ENCODE measurements at regions not wholly inside any gene's neighbourhood (a gene's known extent, or its start where the extent isn't known, plus 50 kb on each side); places are given as distances from the start of the nearest gene placed in this dataset.
"Not testable (repeated sequence)": the region's sequence is repeated elsewhere in the genome, so short reads cannot be mapped to it uniquely, and the experiment has no call there.

GRCh38 chr21:10347675-10348074 is 173.7 kb upstream of the TPTE start:
- H3K4me3 Mint-ChIP-seq; H3K36me3 Mint-ChIP-seq (ENCODE audit: low read depth); intact Hi-C loops (cut with micrococcal nuclease); H3K27me3 Mint-ChIP-seq (ENCODE audit: insufficient read depth); H3K27ac Mint-ChIP-seq; H3K4me1 Mint-ChIP-seq (ENCODE audit: low read depth); DNase-seq (ENCODE audit: low spot score): not testable (repeated sequence)
- peaks cover 62% of the 10 kb centered on the region for H3K9me3 Mint-ChIP-seq

GRCh38 chr21:10348150-10348549 is 173.2 kb upstream of the TPTE start:
- H3K4me3 Mint-ChIP-seq; H3K27me3 Mint-ChIP-seq (ENCODE audit: insufficient read depth); H3K4me1 Mint-ChIP-seq (ENCODE audit: low read depth); H3K27ac Mint-ChIP-seq; H3K36me3 Mint-ChIP-seq (ENCODE audit: low read depth); intact Hi-C loops (cut with micrococcal nuclease); DNase-seq (ENCODE audit: low spot score): not testable (repeated sequence)
- peaks cover 67% of the 10 kb centered on the region for H3K9me3 Mint-ChIP-seq

GRCh38 chr21:10354851-10355578 is 166.4 kb upstream of the TPTE start:
- H3K9me3 Mint-ChIP-seq, result peaks cover 75% of the 10 kb centered on the region
- DNase-seq (ENCODE audit: low spot score); H3K27ac Mint-ChIP-seq; H3K4me3 Mint-ChIP-seq; H3K4me1 Mint-ChIP-seq (ENCODE audit: low read depth); H3K36me3 Mint-ChIP-seq (ENCODE audit: low read depth); intact Hi-C loops (cut with micrococcal nuclease); H3K27me3 Mint-ChIP-seq (ENCODE audit: insufficient read depth): not testable (repeated sequence)

- peaks cover 74% of the 10 kb centered on the region for H3K9me3 Mint-ChIP-seq
- H3K4me1 Mint-ChIP-seq (ENCODE audit: low read depth); DNase-seq (ENCODE audit: low spot score); H3K27me3 Mint-ChIP-seq (ENCODE audit: insufficient read depth); intact Hi-C loops (cut with micrococcal nuclease); H3K27ac Mint-ChIP-seq; H3K4me3 Mint-ChIP-seq; H3K36me3 Mint-ChIP-seq (ENCODE audit: low read depth): not testable (repeated sequence)
Measured at GRCh38 chr21:10359120-10359519, 162.3 kb upstream of the TPTE start.

DNA sequence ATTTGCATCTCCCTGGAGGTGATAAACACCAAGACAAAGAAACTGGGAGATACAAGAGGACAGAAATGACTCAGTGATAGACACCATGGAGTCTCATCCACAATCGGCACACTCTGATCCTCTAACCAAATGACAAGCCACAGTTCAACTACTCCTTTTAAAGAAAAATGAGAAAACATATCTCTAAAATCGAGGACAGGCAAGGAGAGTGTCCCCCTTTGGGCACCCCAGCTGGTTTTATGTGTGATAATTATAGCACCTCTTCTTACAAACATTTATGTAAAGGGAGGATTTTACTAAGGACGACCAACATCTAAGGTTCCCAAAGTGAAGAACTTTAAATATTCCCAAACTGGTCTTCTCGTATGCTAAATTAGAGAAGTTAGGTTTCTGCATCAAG is 161.5 kb upstream of the TPTE start:
- H3K27ac Mint-ChIP-seq; intact Hi-C loops (cut with micrococcal nuclease): not testable (repeated sequence)
- H3K9me3 Mint-ChIP-seq, result peaks cover 66% of the 10 kb centered on the region

DNA sequence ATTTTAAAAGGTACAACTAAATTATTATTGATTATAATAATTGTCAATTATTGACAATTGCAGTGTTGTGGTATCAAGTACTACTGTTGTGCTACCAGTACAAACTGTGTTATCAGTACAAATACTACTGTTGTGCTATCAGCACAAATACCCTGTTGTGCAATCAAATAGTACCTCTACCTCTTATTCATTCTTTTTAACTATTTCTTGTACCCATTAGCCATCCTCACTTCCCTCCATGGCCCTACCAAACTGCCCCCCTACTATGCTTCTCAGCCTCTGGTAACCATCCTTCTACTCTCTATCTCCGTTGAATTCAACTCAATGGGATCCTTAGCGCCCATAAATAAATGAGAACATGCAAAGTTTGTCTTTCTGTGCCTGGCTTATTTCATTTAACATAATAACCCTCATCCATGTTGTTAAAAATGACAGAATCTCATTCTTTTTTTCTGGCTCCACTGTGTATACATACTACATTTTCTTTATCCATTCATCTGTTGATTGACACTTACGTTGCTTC is 160.1 kb upstream of the TPTE start:
- H3K27ac Mint-ChIP-seq; H3K27me3 Mint-ChIP-seq (ENCODE audit: insufficient read depth); H3K4me3 Mint-ChIP-seq; DNase-seq (ENCODE audit: low spot score); H3K36me3 Mint-ChIP-seq (ENCODE audit: low read depth); H3K4me1 Mint-ChIP-seq (ENCODE audit: low read depth); intact Hi-C loops (cut with micrococcal nuclease): not testable (repeated sequence)
- H3K9me3 Mint-ChIP-seq, result peaks cover 57% of the 10 kb centered on the region

More for the DNA sequence above, 161.5 kb upstream of the TPTE start:
- not testable (repeated sequence) for DNase-seq (ENCODE audit: low spot score); H3K4me3 Mint-ChIP-seq; H3K36me3 Mint-ChIP-seq (ENCODE audit: low read depth); H3K4me1 Mint-ChIP-seq (ENCODE audit: low read depth); H3K27me3 Mint-ChIP-seq (ENCODE audit: insufficient read depth)

GRCh38 chr21:10362816-10363215 is 158.6 kb upstream of the TPTE start:
- peaks cover 44% of the 10 kb centered on the region for H3K9me3 Mint-ChIP-seq
- H3K4me1 Mint-ChIP-seq (ENCODE audit: low read depth); DNase-seq (ENCODE audit: low spot score); H3K4me3 Mint-ChIP-seq; H3K36me3 Mint-ChIP-seq (ENCODE audit: low read depth); intact Hi-C loops (cut with micrococcal nuclease); H3K27ac Mint-ChIP-seq; H3K27me3 Mint-ChIP-seq (ENCODE audit: insufficient read depth): not testable (repeated sequence)

DNA sequence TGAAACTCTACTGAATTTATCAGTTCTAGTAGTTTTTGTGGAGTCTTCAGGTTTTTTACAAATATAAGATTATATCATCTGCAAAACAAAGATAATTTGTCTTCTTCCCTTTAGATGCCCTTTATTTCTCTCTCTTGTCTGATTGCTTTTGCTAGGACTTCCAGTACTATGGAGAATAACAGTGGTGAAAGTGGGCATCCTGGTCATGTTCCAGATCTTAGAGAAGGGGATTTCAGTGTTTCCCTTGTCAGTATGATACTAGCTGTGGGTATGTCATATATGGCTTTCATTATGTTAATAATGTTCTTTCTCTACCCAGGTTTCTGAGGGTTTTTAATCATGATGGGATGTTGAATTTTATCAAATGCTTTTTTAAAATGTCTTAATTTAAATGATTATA is 158.1 kb upstream of the TPTE start:
- intact Hi-C loops (cut with micrococcal nuclease); H3K36me3 Mint-ChIP-seq (ENCODE audit: low read depth); H3K4me1 Mint-ChIP-seq (ENCODE audit: low read depth); DNase-seq (ENCODE audit: low spot score); H3K27ac Mint-ChIP-seq; H3K27me3 Mint-ChIP-seq (ENCODE audit: insufficient read depth); H3K4me3 Mint-ChIP-seq: not testable (repeated sequence)
- H3K9me3 Mint-ChIP-seq, result peaks cover 41% of the 10 kb centered on the region

- H3K27ac Mint-ChIP-seq; H3K4me3 Mint-ChIP-seq; H3K4me1 Mint-ChIP-seq (ENCODE audit: low read depth); DNase-seq (ENCODE audit: low spot score); intact Hi-C loops (cut with micrococcal nuclease); H3K36me3 Mint-ChIP-seq (ENCODE audit: low read depth); H3K27me3 Mint-ChIP-seq (ENCODE audit: insufficient read depth): not testable (repeated sequence)
- H3K9me3 Mint-ChIP-seq, result peaks cover 32% of the 10 kb centered on the region
Measured at GRCh38 chr21:10366210-10366609, 155.2 kb upstream of the TPTE start.

- H3K4me3 Mint-ChIP-seq; DNase-seq (ENCODE audit: low spot score); H3K36me3 Mint-ChIP-seq (ENCODE audit: low read depth); H3K27me3 Mint-ChIP-seq (ENCODE audit: insufficient read depth); H3K4me1 Mint-ChIP-seq (ENCODE audit: low read depth); H3K27ac Mint-ChIP-seq; intact Hi-C loops (cut with micrococcal nuclease): not testable (repeated sequence)
- H3K9me3 Mint-ChIP-seq, result peaks cover 19% of the 10 kb centered on the region
Measured at GRCh38 chr21:10367586-10367985, 153.8 kb upstream of the TPTE start.

DNA sequence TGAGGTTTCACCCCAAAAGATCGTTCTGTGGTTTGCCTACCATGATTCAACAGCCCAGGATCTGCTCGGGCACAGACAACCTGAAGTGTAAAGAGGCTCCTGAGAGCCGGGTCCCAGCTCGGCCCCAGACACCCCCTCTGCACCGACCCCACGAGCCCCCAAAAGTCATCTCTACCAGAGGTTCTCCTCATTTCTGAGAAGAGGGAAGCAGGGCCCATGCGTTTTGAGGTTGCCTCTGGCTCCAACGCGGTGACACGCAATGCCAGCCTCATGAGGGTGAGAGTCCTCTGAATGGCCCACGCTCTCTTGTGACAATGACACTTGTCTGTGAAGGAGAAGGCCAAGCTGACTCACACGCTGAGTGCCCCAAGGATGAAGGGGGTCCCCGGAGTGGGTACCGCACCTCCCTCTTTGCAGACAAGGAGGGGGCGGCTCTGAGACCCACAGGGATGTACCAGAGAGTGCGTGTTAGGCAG is 153.0 kb upstream of the TPTE start:
- intact Hi-C loops (cut with micrococcal nuclease); H3K27ac Mint-ChIP-seq; DNase-seq (ENCODE audit: low spot score); H3K4me1 Mint-ChIP-seq (ENCODE audit: low read depth); H3K27me3 Mint-ChIP-seq (ENCODE audit: insufficient read depth); H3K36me3 Mint-ChIP-seq (ENCODE audit: low read depth); H3K4me3 Mint-ChIP-seq: not testable (repeated sequence)
- peaks cover 11% of the 10 kb centered on the region for H3K9me3 Mint-ChIP-seq

DNA sequence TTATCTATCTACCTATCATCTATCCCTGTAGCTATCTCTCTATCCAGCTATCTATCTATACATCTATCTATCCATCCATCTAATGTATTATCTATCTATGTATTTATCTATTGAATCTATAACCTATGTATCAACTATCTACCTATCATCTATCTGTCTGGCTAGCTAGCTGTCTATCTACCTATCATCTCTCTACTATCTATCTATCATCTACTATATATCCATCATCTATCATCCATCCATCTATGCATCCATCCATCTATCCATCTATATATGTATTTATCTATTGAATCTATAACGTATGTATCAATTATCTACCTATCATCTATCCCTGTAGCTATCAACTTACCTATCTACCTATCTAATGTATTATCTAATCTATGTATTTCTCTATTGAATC is 152.1 kb upstream of the TPTE start:
- H3K27me3 Mint-ChIP-seq (ENCODE audit: insufficient read depth); intact Hi-C loops (cut with micrococcal nuclease); H3K36me3 Mint-ChIP-seq (ENCODE audit: low read depth); H3K4me3 Mint-ChIP-seq; H3K9me3 Mint-ChIP-seq; DNase-seq (ENCODE audit: low spot score); H3K27ac Mint-ChIP-seq; H3K4me1 Mint-ChIP-seq (ENCODE audit: low read depth): not testable (repeated sequence)

DNA sequence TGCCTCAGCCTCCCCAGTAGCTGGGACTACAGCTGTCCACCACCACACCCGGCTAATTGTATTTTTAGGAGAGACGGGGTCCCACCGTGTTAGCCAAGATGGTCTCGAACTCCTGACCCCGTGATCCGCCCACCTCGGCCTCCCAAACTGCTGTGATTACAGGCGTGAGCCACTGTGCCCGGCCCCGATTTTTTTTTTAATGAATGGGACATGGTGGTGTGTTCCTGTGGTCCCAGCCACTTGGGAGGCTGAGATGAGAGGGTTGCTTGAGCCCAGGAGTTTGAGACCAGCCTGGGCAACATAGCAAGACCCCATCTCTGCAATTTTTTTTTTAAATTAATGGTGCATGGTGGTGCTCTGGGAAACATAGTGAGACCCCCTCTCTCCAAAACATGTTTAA is 143.6 kb upstream of the TPTE start:
- H3K4me1 Mint-ChIP-seq (ENCODE audit: low read depth); H3K27ac Mint-ChIP-seq; H3K36me3 Mint-ChIP-seq (ENCODE audit: low read depth); H3K27me3 Mint-ChIP-seq (ENCODE audit: insufficient read depth); H3K4me3 Mint-ChIP-seq; DNase-seq (ENCODE audit: low spot score); intact Hi-C loops (cut with micrococcal nuclease): not testable (repeated sequence)
- peaks cover 29% of the 10 kb centered on the region for H3K9me3 Mint-ChIP-seq

GRCh38 chr21:10379816-10380215 is 141.6 kb upstream of the TPTE start:
- peaks cover 28% of the 10 kb centered on the region for H3K9me3 Mint-ChIP-seq
- H3K36me3 Mint-ChIP-seq (ENCODE audit: low read depth); intact Hi-C loops (cut with micrococcal nuclease); H3K4me1 Mint-ChIP-seq (ENCODE audit: low read depth); DNase-seq (ENCODE audit: low spot score); H3K4me3 Mint-ChIP-seq; H3K27me3 Mint-ChIP-seq (ENCODE audit: insufficient read depth); H3K27ac Mint-ChIP-seq: not testable (repeated sequence)
